Karpas-422 (cell line): ENCODE measurements at regions not wholly inside any gene's neighbourhood (a gene's known extent, or its start where the extent isn't known, plus 50 kb on each side); places are given as distances from the start of the nearest gene placed in this dataset.

Experiments used
- DNase-seq: peaks from one replicate; pipeline ENCODE4 v3.0.0-alpha.2; 2015
- H2AFZ ChIP-seq: fragments of 200-600 bp; sonication (generic); 2 replicates; pipeline ENCODE4 v1.6.1; 2014; ENCODE audit warnings: antibody characterized with exemption, low read length, mixed read lengths
- H3K27ac ChIP-seq: fragments of 200-600 bp; sonication (generic); 2 replicates; pipeline ENCODE4 v1.5.1; 2014; ENCODE audit warnings: mild to moderate bottlenecking, low read length, moderate library complexity
- H3K27me3 ChIP-seq: fragments of 200-600 bp; sonication (generic); 2 replicates; pipeline ENCODE4 v1.6.1; 2014; ENCODE audit warnings: low read length, mixed read lengths
- H3K36me3 ChIP-seq: fragments of 200-600 bp; sonication (generic); 2 replicates; pipeline ENCODE4 v1.6.1; 2014; ENCODE audit warnings: low read length, mixed read lengths; ENCODE audit not compliant: insufficient read depth
- H3K4me1 ChIP-seq: fragments of 200-600 bp; sonication (generic); 2 replicates; pipeline ENCODE4 v1.6.1; 2014; ENCODE audit warnings: mild to moderate bottlenecking, low read length, mixed read lengths
- H3K4me2 ChIP-seq: fragments of 200-600 bp; sonication (generic); 2 replicates; pipeline ENCODE4 v1.6.1; 2014; ENCODE audit warnings: low read length, low read depth, mild to moderate bottlenecking; ENCODE audit not compliant: poor library complexity, severe bottlenecking
- H3K4me3 ChIP-seq: fragments of 200-600 bp; sonication (generic); 2 replicates; pipeline ENCODE4 v1.5.1; 2014; ENCODE audit warnings: mild to moderate bottlenecking, antibody characterized with exemption, low read length, mixed read lengths
- H3K79me2 ChIP-seq: fragments of 200-600 bp; sonication (generic); 2 replicates; pipeline ENCODE4 v1.6.1; 2014; ENCODE audit warnings: mild to moderate bottlenecking, low read length, mixed read lengths
- H3K9ac ChIP-seq: fragments of 200-600 bp; sonication (generic); 2 replicates; pipeline ENCODE4 v1.6.0; 2014; ENCODE audit warnings: low read length
- H3K9me2 ChIP-seq: fragments of 200-600 bp; sonication (generic), shearing (Covaris generic); replicated peaks from 2 replicates; pipeline ENCODE4 v1.6.0; 2014; ENCODE audit warnings: mild to moderate bottlenecking, low read length, moderate library complexity; ENCODE audit not compliant: insufficient read depth
- H3K9me3 ChIP-seq: fragments of 300-700, 200-600 bp; sonication (generic); 2 replicates; pipeline ENCODE4 v1.6.1; 2014; ENCODE audit warnings: low read length, mixed read lengths
- H4K20me1 ChIP-seq: fragments of 200-600 bp; sonication (generic); 2 replicates; pipeline ENCODE4 v1.6.1; 2014; ENCODE audit warnings: mild to moderate bottlenecking, antibody characterized with exemption, low read length, low read depth; ENCODE audit not compliant: insufficient read depth

DNA sequence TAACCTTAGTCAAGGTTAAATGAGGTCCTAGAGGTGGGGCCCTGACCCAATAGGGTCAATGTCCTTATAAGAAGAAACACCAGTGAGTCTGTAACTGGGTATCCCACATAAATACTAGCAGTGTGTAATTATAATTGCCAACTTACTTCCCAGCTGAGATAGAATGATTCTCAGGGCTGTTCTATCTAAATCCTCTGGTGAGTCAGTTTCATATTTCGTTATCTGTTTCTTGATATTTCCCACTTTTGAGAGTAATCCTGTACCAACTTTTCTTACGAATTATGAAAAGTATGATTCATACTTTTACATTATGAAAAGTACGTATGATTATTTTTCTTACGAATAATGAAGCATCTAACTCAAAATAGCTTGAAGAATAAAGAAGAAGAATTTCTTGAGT is 546.8 kb upstream of the NETO1 start:
- Histone ChIP-seq H3K27me3 (no peaks in the 10 kb centered on the region), H3K9me2 (no peaks in the 10 kb centered on the region), H3K36me3 (no peaks in the 10 kb centered on the region), H3K9ac (no peak overlapping the region), H3K79me2 (no peaks in the 10 kb centered on the region), H4K20me1 (no peaks in the 10 kb centered on the region), H3K9me3 (peaks cover 48% of the 10 kb centered on the region), H3K4me3 (no peak overlapping the region), H3K27ac (no peak overlapping the region), H3K4me1 (no peaks in the 10 kb centered on the region), H2AFZ (no peak overlapping the region), H3K4me2 (no peak overlapping the region)
- DNase-seq = no peak

- H3K36me3 ChIP-seq = no peaks in the 10 kb centered on the region
- H4K20me1 ChIP-seq = no peaks in the 10 kb centered on the region
- H2AFZ ChIP-seq = no peak overlapping the region
- H3K4me1 ChIP-seq = no peaks in the 10 kb centered on the region
- peaks cover 51% of the 10 kb centered on the region for H3K9me3 ChIP-seq
- H3K9ac ChIP-seq = no peak overlapping the region
- no peaks in the 10 kb centered on the region for H3K79me2 ChIP-seq
- no peaks in the 10 kb centered on the region for H3K27me3 ChIP-seq
- H3K4me2 ChIP-seq = no peak overlapping the region
- no peak overlapping the region for H3K4me3 ChIP-seq
- no peak overlapping the region for H3K27ac ChIP-seq
- H3K9me2 ChIP-seq = no peaks in the 10 kb centered on the region
- DNase-seq = no peak
Measured at GRCh38 chr18:73414069-73414468, 546.3 kb upstream of the NETO1 start.

DNA sequence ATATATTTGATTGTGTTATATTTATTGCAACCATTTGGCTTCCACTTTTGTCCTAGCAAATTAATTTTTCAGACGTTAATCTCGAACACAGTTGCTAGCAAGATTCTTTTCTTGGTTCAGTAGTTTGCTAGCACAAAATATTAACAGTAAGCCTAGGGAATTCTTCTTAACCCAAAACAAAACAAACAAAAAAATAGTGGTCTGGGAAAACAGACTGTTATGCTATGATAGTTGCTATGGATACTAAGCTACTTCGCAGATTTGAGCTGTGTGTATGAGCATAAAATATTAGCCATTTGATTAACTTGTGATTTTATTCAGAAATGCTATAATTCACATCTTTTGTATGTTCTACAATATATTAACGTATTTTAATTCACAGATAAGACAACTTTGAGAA is 541.5 kb upstream of the NETO1 start:
- Histone ChIP-seq H3K36me3 (no peaks in the 10 kb centered on the region), H3K27me3 (no peaks in the 10 kb centered on the region), H3K79me2 (no peaks in the 10 kb centered on the region), H3K9me2 (no peaks in the 10 kb centered on the region), H3K4me1 (no peaks in the 10 kb centered on the region), H3K27ac (no peak overlapping the region), H4K20me1 (no peaks in the 10 kb centered on the region), H3K9me3 (peaks cover 61% of the 10 kb centered on the region), H2AFZ (no peak overlapping the region), H3K4me2 (no peak overlapping the region), H3K4me3 (no peak overlapping the region), H3K9ac (no peak overlapping the region)
- DNase-seq = no peak

GRCh38 chr18:73408469-73408868 is 540.7 kb upstream of the NETO1 start:
- Histone ChIP-seq H3K4me3 (no peak overlapping the region), H3K27ac (no peak overlapping the region), H3K36me3 (no peaks in the 10 kb centered on the region), H3K9ac (no peak overlapping the region), H3K4me2 (no peak overlapping the region), H4K20me1 (no peaks in the 10 kb centered on the region), H2AFZ (no peak overlapping the region), H3K79me2 (no peaks in the 10 kb centered on the region), H3K9me3 (peaks cover 66% of the 10 kb centered on the region), H3K4me1 (no peaks in the 10 kb centered on the region), H3K9me2 (no peaks in the 10 kb centered on the region), H3K27me3 (no peaks in the 10 kb centered on the region)
- no peak for DNase-seq

- H4K20me1 ChIP-seq = no peaks in the 10 kb centered on the region
- DNase-seq = no peak
- H3K36me3 ChIP-seq = no peaks in the 10 kb centered on the region
- H3K9me2 ChIP-seq = no peaks in the 10 kb centered on the region
- H3K4me1 ChIP-seq = no peaks in the 10 kb centered on the region
- H3K27me3 ChIP-seq = no peaks in the 10 kb centered on the region
- H3K9ac ChIP-seq = no peak overlapping the region
- H3K79me2 ChIP-seq = no peaks in the 10 kb centered on the region
- no peak overlapping the region for H3K4me3 ChIP-seq
- H3K9me3 ChIP-seq = peaks cover 63% of the 10 kb centered on the region
- H3K4me2 ChIP-seq = no peak overlapping the region
- no peak overlapping the region for H2AFZ ChIP-seq
- no peak overlapping the region for H3K27ac ChIP-seq
Measured at GRCh38 chr18:73407506-73407905, 539.7 kb upstream of the NETO1 start.

- Histone ChIP-seq H3K9me3 (peaks cover 48% of the 10 kb centered on the region), H3K9ac (no peak overlapping the region), H3K4me1 (no peaks in the 10 kb centered on the region), H3K27me3 (no peaks in the 10 kb centered on the region), H3K9me2 (no peaks in the 10 kb centered on the region), H3K27ac (no peak overlapping the region), H3K4me3 (no peak overlapping the region), H3K79me2 (no peaks in the 10 kb centered on the region), H3K4me2 (no peak overlapping the region), H4K20me1 (no peaks in the 10 kb centered on the region), H3K36me3 (no peaks in the 10 kb centered on the region), H2AFZ (no peak overlapping the region)
- DNase-seq = no peak
Measured at GRCh38 chr18:73384246-73384645, 516.5 kb upstream of the NETO1 start.

DNA sequence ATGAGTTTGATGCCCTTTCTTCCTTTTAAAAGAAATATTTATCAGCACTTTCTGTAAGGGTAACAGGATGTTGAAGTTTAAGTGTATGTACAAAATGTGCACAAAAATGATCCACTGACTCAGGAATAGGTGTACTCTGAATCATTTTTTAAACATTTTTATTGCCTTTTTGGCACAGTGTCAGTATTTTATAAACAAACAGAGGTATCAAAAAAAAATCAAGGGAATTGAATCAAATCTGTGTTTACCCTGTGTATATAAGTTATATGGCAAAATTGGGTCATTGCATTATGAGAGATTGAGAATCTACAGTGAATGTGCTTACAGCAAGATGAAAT is 513.9 kb upstream of the NETO1 start:
- DNase-seq = no peak
- Histone ChIP-seq H3K4me2 (no peak overlapping the region), H3K9ac (no peak overlapping the region), H4K20me1 (no peaks in the 10 kb centered on the region), H3K36me3 (no peaks in the 10 kb centered on the region), H3K79me2 (no peaks in the 10 kb centered on the region), H3K27me3 (no peaks in the 10 kb centered on the region), H3K9me3 (peaks cover 43% of the 10 kb centered on the region), H3K4me1 (no peaks in the 10 kb centered on the region), H3K4me3 (no peak overlapping the region), H3K9me2 (no peaks in the 10 kb centered on the region), H2AFZ (no peak overlapping the region), H3K27ac (no peak overlapping the region)

DNA sequence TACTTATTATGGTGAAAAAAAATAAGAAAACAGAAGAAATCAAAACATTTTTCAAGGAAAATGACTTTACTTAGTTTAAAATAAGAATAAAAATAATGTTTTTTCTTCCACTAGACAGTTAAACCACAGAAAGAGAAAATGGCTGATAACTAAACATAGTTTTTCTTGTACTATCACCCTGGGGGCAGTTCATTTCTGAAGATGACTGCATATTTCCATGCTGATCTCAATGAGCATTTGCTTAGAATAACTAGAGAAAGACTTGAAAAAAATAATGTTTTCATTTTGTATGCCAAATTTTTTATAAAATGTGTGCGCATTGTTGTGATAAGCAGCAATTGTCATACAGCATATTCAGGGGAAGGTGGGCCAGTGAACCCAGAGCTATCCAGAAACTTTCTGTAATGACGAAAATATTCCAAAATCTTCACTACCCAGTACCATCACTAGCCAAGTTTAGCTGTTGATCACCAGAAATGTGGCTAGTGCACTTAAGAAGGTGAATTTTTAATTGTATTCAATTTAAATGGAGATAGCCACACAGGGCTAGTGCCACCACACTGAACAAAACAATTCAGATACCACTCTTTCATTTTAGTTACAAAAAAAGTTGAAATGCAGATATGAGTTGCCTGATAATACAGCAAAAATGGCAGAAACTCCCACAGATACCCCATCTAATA is 513.4 kb upstream of the NETO1 start:
- H3K4me2 ChIP-seq = no peak overlapping the region
- no peaks in the 10 kb centered on the region for H3K79me2 ChIP-seq
- no peak overlapping the region for H2AFZ ChIP-seq
- H4K20me1 ChIP-seq = no peaks in the 10 kb centered on the region
- no peak overlapping the region for H3K27ac ChIP-seq
- peaks cover 47% of the 10 kb centered on the region for H3K9me3 ChIP-seq
- no peak for DNase-seq
- no peaks in the 10 kb centered on the region for H3K9me2 ChIP-seq
- no peak overlapping the region for H3K9ac ChIP-seq
- no peaks in the 10 kb centered on the region for H3K27me3 ChIP-seq
- no peaks in the 10 kb centered on the region for H3K36me3 ChIP-seq
- H3K4me1 ChIP-seq = no peaks in the 10 kb centered on the region
- no peak overlapping the region for H3K4me3 ChIP-seq

GRCh38 chr18:73366713-73367112 is 498.9 kb upstream of the NETO1 start:
- H3K27me3 ChIP-seq = no peaks in the 10 kb centered on the region
- H3K9me2 ChIP-seq = no peaks in the 10 kb centered on the region
- H3K4me3 ChIP-seq = no peak overlapping the region
- peaks cover 67% of the 10 kb centered on the region for H3K9me3 ChIP-seq
- no peaks in the 10 kb centered on the region for H3K36me3 ChIP-seq
- H3K4me1 ChIP-seq = no peaks in the 10 kb centered on the region
- no peak overlapping the region for H3K27ac ChIP-seq
- no peaks in the 10 kb centered on the region for H3K79me2 ChIP-seq
- H3K4me2 ChIP-seq = no peak overlapping the region
- no peak overlapping the region for H3K9ac ChIP-seq
- no peak for DNase-seq
- H2AFZ ChIP-seq = no peak overlapping the region
- no peaks in the 10 kb centered on the region for H4K20me1 ChIP-seq
